Esophagus muscularis mucosa (tissue), 4 donors: ENCODE measurements at regions not wholly inside any gene's neighbourhood (a gene's known extent, or its start where the extent isn't known, plus 50 kb on each side); places are given as distances from the start of the nearest gene placed in this dataset.

Source experiments
- DNase-seq: peaks from one replicate; pipeline ENCODE4 v3.0.0-alpha.2; 2017; ENCODE audit errors: extremely low spot score
- H3K27ac ChIP-seq, 4 donors: fragments of 200-600 bp; sonication (generic); replicated peaks in 1 of 4; 1 replicate in 3 of 4; 2 replicates in 1 of 4; pipeline ENCODE4 v1.5.1; 2016 to 2019; ENCODE audit warnings: mild to moderate bottlenecking in 1 of 4
- H3K27me3 ChIP-seq, 4 donors: fragments of 200-600 bp; sonication (generic); one replicate each; pipeline versions ENCODE4 v1.5.1 to v1.6.0; 2016 to 2019
- H3K36me3 ChIP-seq, 4 donors: fragments of 200-600 bp; sonication (generic); one replicate each; pipeline ENCODE4 v1.5.1; 2016 to 2019
- H3K4me1 ChIP-seq, 4 donors: fragments of 200-600 bp; sonication (generic); one replicate each; pipeline ENCODE4 v1.5.1; 2016 to 2019
- H3K4me3 ChIP-seq, 4 donors: fragments of 200-600 bp; sonication (generic); 1 replicate in 2 of 4; 2 replicates in 2 of 4; pipeline ENCODE4 v1.5.1; 2016 to 2019; ENCODE audit warnings: mild to moderate bottlenecking in 4 of 4, moderate library complexity in 1 of 4
- H3K9me3 ChIP-seq, 4 donors: fragments of 200-600 bp; sonication (generic); 1 replicate in 3 of 4; 2 replicates in 1 of 4; pipeline ENCODE4 v1.5.1; 2016 to 2019
- EP300 ChIP-seq: sonication (generic); formaldehyde crosslinking; IDR thresholded peaks from one replicate; pipeline ENCODE4 v1.6.1; 2017; ENCODE audit warnings: antibody characterized with exemption
- POLR2A ChIP-seq: fragments of 450-650 bp; IDR thresholded peaks from one replicate; pipeline ENCODE4 v1.6.1; 2017; ENCODE audit warnings: antibody characterized with exemption, moderate library complexity, mild to moderate bottlenecking, low read depth
- POLR2AphosphoS5 ChIP-seq, 2 donors: sonication (generic); formaldehyde crosslinking; IDR thresholded peaks; one replicate each; pipeline ENCODE4 v1.6.1; 2017; ENCODE audit warnings: antibody characterized with exemption in 2 of 2
- WGBS: methylation state at CpG from one replicate; pipeline ENCODE4 v1.1.5; 2018; 5-methylcytosine and 5-hydroxymethylcytosine counted together
- intact Hi-C: fragments of 100-400 bp; cut with DNase I; formaldehyde crosslinking; loops from one replicate; pipeline ENCODE4 v1.15.1; 2023
- TF ChIP-seq, protein P1 (sequence below), 3 experiments: fragments of 200-600 bp in 2 of 3; fragments of 450-650 bp in 1 of 3; sonication (generic) in 2 of 3; IDR thresholded peaks; one replicate each; pipeline ENCODE4 v1.5.1; 2017 to 2019; ENCODE audit warnings: antibody characterized with exemption in 3 of 3, mild to moderate bottlenecking in 2 of 3, moderate library complexity in 1 of 3

DNA sequence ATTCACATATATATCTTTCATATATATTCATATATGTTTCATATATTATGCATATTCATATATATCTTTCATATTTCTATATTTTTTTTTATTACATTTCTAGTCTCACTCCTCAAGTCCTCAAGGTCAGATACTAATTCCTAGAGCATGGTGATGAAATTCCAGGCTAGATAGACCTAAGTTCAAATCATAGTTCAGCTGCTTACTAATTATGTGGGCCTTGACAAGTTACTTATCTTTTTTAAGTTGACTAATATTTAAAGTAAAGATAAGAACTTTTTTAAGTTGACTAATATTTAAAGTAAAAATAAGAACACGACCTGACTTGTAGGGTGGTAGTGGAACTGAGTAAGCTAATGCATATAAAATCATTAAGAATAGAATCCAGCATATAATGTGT is 495.6 kb upstream of the MAN1A1 start:
- 63% methylated on average over 1 of the region's 1 CpG for WGBS
- intact Hi-C loops, result no loop called here
- TF ChIP-seq POLR2AphosphoS5 (IDR thresholded peaks at IDR 0.05), result no peak
- TF ChIP-seq POLR2A, result no peak
- TF ChIP-seq, protein P1, sequence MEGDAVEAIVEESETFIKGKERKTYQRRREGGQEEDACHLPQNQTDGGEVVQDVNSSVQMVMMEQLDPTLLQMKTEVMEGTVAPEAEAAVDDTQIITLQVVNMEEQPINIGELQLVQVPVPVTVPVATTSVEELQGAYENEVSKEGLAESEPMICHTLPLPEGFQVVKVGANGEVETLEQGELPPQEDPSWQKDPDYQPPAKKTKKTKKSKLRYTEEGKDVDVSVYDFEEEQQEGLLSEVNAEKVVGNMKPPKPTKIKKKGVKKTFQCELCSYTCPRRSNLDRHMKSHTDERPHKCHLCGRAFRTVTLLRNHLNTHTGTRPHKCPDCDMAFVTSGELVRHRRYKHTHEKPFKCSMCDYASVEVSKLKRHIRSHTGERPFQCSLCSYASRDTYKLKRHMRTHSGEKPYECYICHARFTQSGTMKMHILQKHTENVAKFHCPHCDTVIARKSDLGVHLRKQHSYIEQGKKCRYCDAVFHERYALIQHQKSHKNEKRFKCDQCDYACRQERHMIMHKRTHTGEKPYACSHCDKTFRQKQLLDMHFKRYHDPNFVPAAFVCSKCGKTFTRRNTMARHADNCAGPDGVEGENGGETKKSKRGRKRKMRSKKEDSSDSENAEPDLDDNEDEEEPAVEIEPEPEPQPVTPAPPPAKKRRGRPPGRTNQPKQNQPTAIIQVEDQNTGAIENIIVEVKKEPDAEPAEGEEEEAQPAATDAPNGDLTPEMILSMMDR (IDR thresholded peaks at IDR 0.05), result no peak
- no peak for DNase-seq
- no peaks in the 10 kb centered on the region for H3K36me3 ChIP-seq
- no peak overlapping the region for H3K4me3 ChIP-seq
- no peak overlapping the region for H3K27ac ChIP-seq
- H3K4me1 ChIP-seq, result no peaks in the 10 kb centered on the region
- no peaks in the 10 kb centered on the region for H3K27me3 ChIP-seq
- H3K9me3 ChIP-seq, result peaks cover 0 to 3% (median 0%) of the 10 kb centered on the region in 4 donors

DNA sequence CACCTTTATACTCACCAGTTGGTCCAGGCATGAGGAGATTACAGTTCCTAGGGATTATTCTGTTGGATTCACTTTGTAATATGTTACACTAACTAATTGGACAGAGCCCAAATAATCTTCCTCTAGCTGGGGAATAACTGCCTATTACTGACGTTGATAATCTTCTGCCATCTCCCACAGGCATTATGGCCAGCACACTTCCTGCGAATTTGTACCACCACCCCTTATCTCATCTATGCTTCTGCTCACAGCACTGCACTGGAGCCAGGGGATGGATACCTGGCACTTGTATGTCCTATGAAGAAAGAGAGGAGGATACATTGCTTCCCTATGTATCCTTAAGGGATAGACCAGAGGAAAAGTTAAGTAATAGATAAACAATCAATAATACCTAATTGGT is 494.8 kb upstream of the MAN1A1 start:
- Histone ChIP-seq H3K4me3 (no peak overlapping the region), H3K9me3 (peaks cover 0 to 3% (median 0%) of the 10 kb centered on the region in 4 donors), H3K4me1 (no peaks in the 10 kb centered on the region), H3K36me3 (no peaks in the 10 kb centered on the region), H3K27me3 (no peaks in the 10 kb centered on the region), H3K27ac (no peak overlapping the region)
- intact Hi-C loops, result no loop called here
- 18% methylated on average over 2 of the region's 2 CpGs for WGBS
- DNase-seq, result no peak
- TF ChIP-seq EP300 (no peak), POLR2AphosphoS5 (IDR thresholded peaks at IDR 0.05) (no peak), POLR2A (no peak)
- TF ChIP-seq, protein P1 (IDR thresholded peaks at IDR 0.05), result no peak

DNA sequence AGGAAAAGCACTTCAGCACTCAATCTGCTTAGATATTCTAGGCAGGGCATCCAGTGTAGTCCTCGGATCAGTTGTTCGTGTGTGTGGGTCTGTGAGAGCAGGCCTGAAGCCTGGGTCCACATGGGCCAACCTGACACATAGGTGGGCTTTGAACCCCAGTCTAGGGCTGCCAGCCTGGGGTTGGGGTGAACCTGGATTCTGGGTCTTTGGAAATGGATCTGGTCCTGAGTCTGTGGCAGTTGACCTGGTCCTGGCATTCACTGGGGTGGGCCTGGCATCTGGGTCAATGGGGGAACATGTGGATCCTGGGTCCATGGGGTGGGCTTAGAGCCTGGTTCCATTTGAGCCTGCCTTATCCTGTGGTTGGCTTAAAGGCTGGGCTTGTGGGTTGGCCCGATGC is 492.6 kb upstream of the MAN1A1 start:
- 70% methylated on average over 2 of the region's 3 CpGs for WGBS
- no peaks in the 10 kb centered on the region for H3K36me3 ChIP-seq
- intact Hi-C loops, result no loop called here
- no peak overlapping the region for H3K4me3 ChIP-seq
- no peaks in the 10 kb centered on the region for H3K27me3 ChIP-seq
- no peak overlapping the region for H3K27ac ChIP-seq
- peaks cover 0 to 3% (median 0%) of the 10 kb centered on the region in 4 donors for H3K9me3 ChIP-seq
- TF ChIP-seq POLR2A, result no peak
- TF ChIP-seq EP300, result no peak
- no peak for TF ChIP-seq POLR2AphosphoS5 (IDR thresholded peaks at IDR 0.05)
- TF ChIP-seq, protein P1 (IDR thresholded peaks at IDR 0.05), result no peak
- DNase-seq, result no peak
- H3K4me1 ChIP-seq, result no peaks in the 10 kb centered on the region

DNA sequence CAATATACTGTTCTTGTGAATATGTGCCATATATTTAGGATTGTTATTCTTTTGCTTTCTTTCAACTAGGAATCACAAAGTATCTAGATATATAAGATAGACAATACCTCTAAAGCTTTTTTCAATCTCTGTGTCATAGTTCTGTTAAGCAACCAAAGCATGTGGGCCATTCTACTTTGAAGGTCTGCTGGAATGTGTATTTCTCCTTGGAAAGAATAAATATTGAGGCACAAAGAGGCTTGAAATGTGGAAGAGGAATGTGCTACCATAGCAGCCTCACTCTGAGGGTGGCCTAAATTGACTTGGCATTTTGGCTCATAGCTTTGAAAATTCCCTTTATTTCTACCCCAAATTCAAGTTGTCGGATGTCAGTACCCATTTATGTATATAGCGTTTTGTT is 488.5 kb upstream of the MAN1A1 start:
- Histone ChIP-seq H3K27ac (no peak overlapping the region), H3K36me3 (no peaks in the 10 kb centered on the region), H3K9me3 (peaks cover 0 to 3% (median 0%) of the 10 kb centered on the region in 4 donors), H3K4me1 (no peaks in the 10 kb centered on the region), H3K4me3 (no peak overlapping the region), H3K27me3 (no peaks in the 10 kb centered on the region)
- DNase-seq, result no peak
- TF ChIP-seq EP300 (no peak), POLR2A (no peak), POLR2AphosphoS5 (IDR thresholded peaks at IDR 0.05) (no peak)
- TF ChIP-seq, protein P1 (IDR thresholded peaks at IDR 0.05), result no peak
- intact Hi-C loops, result no loop called here
- 91% methylated on average over 2 of the region's 2 CpGs for WGBS

DNA sequence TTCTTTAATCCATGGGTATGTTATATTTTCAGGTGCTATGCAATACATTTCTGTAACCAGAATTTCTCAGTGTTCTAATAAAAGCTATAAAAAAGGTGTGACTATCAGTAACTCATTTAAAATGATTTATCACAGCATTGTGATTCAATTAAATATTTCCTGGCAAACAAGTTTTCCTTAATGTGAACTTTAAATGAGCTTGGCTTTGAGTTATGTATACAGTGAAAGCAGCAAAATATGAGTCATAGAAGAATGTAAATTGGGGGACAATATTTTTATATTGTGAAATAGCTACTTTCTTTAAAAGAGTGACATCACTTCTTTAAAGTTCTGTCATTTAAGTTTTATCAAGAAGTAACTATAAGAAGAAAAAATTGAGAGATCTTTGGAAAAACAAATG is 484.9 kb upstream of the MAN1A1 start:
- Histone ChIP-seq H3K4me1 (no peaks in the 10 kb centered on the region), H3K27me3 (no peaks in the 10 kb centered on the region), H3K27ac (no peak overlapping the region), H3K4me3 (no peak overlapping the region), H3K36me3 (no peaks in the 10 kb centered on the region), H3K9me3 (no peaks in the 10 kb centered on the region)
- DNase-seq, result no peak
- TF ChIP-seq, protein P1 (IDR thresholded peaks at IDR 0.05), result no peak
- TF ChIP-seq POLR2A (no peak), EP300 (no peak), POLR2AphosphoS5 (IDR thresholded peaks at IDR 0.05) (no peak)
- intact Hi-C loops, result no loop called here
